ENCODE measurements at regions not wholly inside any gene's neighbourhood (a gene's known extent, or its start where the extent isn't known, plus 50 kb on each side); places are given as distances from the start of the nearest gene placed in this dataset.

GRCh38 chr5:68924481-68925145, 169.2 kb upstream of the SLC30A5 start:
- Histone ChIP-seq H3K36me3 (ENCODE audit: insufficient read depth) (no peaks in the 10 kb centered on the region), H3K4me1 (ENCODE audit: insufficient read depth) (no peaks in the 10 kb centered on the region), H3K4me3 (ENCODE audit: low read depth, low read length) (no peak overlapping the region), H3K27ac (ENCODE audit: low read depth) (no peak overlapping the region)
- no peak for DNase-seq (ENCODE audit: extremely low spot score)
- WGBS, result 68% methylated on average over 10 of the region's 10 CpGs

DNA sequence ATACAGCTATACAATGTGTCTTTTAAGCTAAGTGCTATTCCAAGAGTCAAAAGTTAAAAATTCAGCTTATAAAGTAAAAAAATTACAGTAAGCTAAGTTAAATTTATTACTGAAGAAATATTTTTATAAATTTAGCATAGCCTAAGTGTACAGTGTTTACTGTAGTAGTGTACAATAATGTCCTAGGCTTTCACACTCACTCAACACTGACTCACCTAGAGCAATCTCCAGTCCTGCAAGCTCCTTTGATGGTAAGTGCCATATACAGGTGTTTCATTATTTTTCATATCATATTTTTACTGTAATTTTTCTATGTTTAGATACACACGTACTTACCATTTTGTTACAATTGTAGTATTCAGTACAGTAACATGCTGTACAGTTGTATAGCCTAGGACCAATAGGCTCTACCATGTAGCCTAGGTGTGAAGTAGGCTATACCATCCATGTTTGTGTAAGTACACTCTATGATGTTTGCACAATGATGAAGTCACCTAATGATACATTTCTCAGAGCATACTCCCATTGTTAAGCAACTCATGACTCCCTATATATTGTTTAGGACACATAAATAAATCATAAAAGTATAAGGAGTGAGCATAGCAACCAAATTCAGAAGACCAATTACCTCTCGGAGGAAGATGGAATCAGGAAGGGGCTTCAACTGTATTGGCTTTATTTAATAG, 165.1 kb upstream of the SLC30A5 start:
- no peak for DNase-seq (ENCODE audit: extremely low spot score)
- WGBS, result 84% methylated on average over 2 of the region's 2 CpGs
- Histone ChIP-seq H3K36me3 (ENCODE audit: insufficient read depth) (no peaks in the 10 kb centered on the region), H3K27ac (ENCODE audit: low read depth) (no peak overlapping the region), H3K4me3 (ENCODE audit: low read depth, low read length) (no peak overlapping the region), H3K4me1 (ENCODE audit: insufficient read depth) (no peaks in the 10 kb centered on the region)

- H3K4me3 ChIP-seq (ENCODE audit: low read depth, low read length), result no peak overlapping the region
- DNase-seq (ENCODE audit: extremely low spot score), result no peak
- no peak overlapping the region for H3K27ac ChIP-seq (ENCODE audit: low read depth)
- no peaks in the 10 kb centered on the region for H3K36me3 ChIP-seq (ENCODE audit: insufficient read depth)
- WGBS, result 96% methylated on average over 5 of the region's 5 CpGs
- H3K4me1 ChIP-seq (ENCODE audit: insufficient read depth), result no peaks in the 10 kb centered on the region
Observed at GRCh38 chr5:68930139-68930538, 163.7 kb upstream of the SLC30A5 start.

DNA sequence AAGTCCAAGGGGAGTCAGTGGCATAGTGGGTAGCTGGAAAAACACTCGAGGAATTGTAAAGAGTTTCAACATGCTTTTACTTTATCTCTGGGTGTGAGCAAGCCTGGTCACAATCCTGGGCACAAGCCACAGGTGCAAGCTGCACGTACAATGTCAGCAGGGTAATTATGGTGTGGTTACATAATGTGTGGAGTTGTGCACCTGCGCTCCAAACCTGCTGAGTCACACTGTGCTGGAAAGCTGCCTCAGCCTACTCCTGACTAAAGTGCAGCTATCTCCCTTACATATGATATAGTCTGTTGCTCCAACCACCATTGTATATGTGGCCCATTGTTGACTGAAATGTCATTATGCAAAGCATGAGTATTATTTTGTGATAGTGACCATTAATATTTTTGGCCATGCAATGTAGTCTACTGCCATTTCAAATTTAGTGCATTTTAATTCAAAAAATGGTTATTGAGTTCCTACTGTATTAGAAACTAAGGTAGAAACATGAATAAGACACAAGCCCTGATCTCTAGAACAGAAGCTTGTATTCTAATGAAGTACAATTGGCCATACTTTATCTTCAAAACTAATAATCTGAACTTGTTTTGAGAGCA, 160.9 kb upstream of the SLC30A5 start:
- no peaks in the 10 kb centered on the region for H3K4me1 ChIP-seq (ENCODE audit: insufficient read depth)
- 90% methylated on average over 3 of the region's 3 CpGs for WGBS
- DNase-seq (ENCODE audit: extremely low spot score), result no peak
- H3K27ac ChIP-seq (ENCODE audit: low read depth), result no peak overlapping the region
- H3K36me3 ChIP-seq (ENCODE audit: insufficient read depth), result no peaks in the 10 kb centered on the region
- no peak overlapping the region for H3K4me3 ChIP-seq (ENCODE audit: low read depth, low read length)

DNA sequence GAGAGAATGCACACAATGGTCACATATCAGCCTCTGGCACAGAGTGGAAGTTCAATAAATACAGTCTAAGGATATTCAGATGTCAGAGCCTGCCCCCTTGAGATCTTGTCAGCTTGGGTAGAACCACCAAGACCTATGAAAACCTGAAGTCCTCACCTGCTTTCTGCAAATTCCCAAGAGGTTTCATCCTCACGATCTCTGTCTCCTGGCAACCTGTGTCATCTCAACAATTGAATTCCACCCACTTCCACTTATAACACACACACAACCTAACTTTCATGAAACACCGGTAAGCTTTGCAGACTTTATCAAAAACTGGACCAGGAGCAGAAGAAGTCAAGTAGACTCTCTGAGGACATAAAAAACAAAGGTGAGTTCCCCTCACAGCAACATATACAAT, 151.6 kb upstream of the SLC30A5 start:
- 92% methylated on average over 2 of the region's 2 CpGs for WGBS
- Histone ChIP-seq H3K4me3 (ENCODE audit: low read depth, low read length) (no peak overlapping the region), H3K27ac (ENCODE audit: low read depth) (no peak overlapping the region), H3K4me1 (ENCODE audit: insufficient read depth) (no peaks in the 10 kb centered on the region), H3K36me3 (ENCODE audit: insufficient read depth) (no peaks in the 10 kb centered on the region)
- DNase-seq (ENCODE audit: extremely low spot score), result no peak

DNA sequence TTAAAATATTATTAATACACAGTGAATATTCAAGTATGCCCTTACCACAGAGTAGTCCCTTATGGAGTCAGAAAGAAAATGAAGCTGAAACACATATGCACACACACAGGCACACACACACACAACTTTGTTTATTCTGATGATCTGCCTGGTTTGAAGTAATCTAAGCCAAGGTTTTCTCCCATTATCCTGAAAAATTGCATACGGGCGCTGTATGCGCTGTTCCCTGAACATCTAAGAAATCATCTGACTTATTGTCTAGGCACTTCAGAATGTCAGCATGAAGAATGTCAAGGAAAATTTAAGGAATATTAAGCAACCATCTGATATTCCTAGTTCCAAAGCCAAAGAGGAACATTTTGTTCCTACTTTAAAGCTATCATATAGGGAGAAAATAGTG, 147.1 kb upstream of the SLC30A5 start:
- H3K36me3 ChIP-seq (ENCODE audit: insufficient read depth), result no peaks in the 10 kb centered on the region
- H3K27ac ChIP-seq (ENCODE audit: low read depth), result no peak overlapping the region
- no peak overlapping the region for H3K4me3 ChIP-seq (ENCODE audit: low read depth, low read length)
- 89% methylated on average over 3 of the region's 3 CpGs for WGBS
- no peaks in the 10 kb centered on the region for H3K4me1 ChIP-seq (ENCODE audit: insufficient read depth)
- DNase-seq (ENCODE audit: extremely low spot score), result no peak

DNA sequence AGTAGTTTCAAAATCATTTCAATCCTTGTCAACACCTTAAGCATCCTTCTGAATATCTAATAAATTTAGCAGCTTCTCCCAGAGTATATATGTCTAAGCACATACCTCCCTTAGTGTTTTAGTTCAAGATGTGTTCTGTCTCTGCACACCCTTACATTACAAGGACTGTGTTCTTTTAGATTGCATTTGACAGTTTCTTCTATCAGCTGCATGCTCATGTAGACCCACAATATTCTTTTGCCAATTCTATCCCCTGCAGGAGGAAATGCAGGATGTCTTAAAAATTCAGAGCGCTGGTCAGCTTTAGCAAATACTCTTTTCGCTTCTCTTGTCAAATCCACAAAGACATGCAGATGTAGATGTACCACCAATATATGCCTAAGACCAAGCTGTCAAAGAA, 145.8 kb upstream of the SLC30A5 start:
- H3K27ac ChIP-seq (ENCODE audit: low read depth), result no peak overlapping the region
- DNase-seq (ENCODE audit: extremely low spot score), result no peak
- WGBS, result 90% methylated on average over 2 of the region's 2 CpGs
- no peak overlapping the region for H3K4me3 ChIP-seq (ENCODE audit: low read depth, low read length)
- H3K4me1 ChIP-seq (ENCODE audit: insufficient read depth), result no peaks in the 10 kb centered on the region
- no peaks in the 10 kb centered on the region for H3K36me3 ChIP-seq (ENCODE audit: insufficient read depth)

GRCh38 chr5:68949256-68949655, 144.6 kb upstream of the SLC30A5 start:
- H3K27ac ChIP-seq (ENCODE audit: low read depth), result no peak overlapping the region
- 79% methylated on average over 3 of the region's 3 CpGs for WGBS
- H3K36me3 ChIP-seq (ENCODE audit: insufficient read depth), result no peaks in the 10 kb centered on the region
- DNase-seq (ENCODE audit: extremely low spot score), result no peak
- peaks cover 1% of the 10 kb centered on the region for H3K4me1 ChIP-seq (ENCODE audit: insufficient read depth)
- no peak overlapping the region for H3K4me3 ChIP-seq (ENCODE audit: low read depth, low read length)

- H3K4me3 ChIP-seq (ENCODE audit: low read depth, low read length), result no peak overlapping the region
- 62% methylated on average over 4 of the region's 4 CpGs for WGBS
- peaks cover 1% of the 10 kb centered on the region for H3K4me1 ChIP-seq (ENCODE audit: insufficient read depth)
- DNase-seq (ENCODE audit: extremely low spot score), result no peak
- H3K27ac ChIP-seq (ENCODE audit: low read depth), result no peak overlapping the region
- H3K36me3 ChIP-seq (ENCODE audit: insufficient read depth), result no peaks in the 10 kb centered on the region
Observed at GRCh38 chr5:68949711-68950110, 144.1 kb upstream of the SLC30A5 start.

DNA sequence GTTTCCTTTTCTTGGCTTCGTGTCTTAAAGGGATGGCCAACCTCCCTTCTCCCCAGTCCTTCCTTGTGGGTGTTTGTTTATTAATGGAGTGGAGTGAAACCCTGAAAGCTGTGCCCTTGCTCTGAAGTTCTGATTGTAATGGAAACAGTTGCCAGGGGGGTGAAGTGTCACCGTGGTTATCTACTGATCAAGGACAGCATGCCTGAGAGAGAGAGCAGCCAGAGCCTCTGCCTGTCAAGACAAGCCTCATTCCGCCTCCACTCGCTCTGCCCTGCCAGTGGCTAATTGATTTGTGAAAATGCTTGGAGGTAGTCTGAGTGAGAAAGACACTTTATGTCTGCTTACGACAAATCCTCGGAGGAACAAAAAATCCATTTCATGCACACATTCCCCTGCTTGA, 143.7 kb upstream of the SLC30A5 start:
- H3K4me3 ChIP-seq (ENCODE audit: low read depth, low read length), result no peak overlapping the region
- H3K27ac ChIP-seq (ENCODE audit: low read depth), result no peak overlapping the region
- peak; percentile 60 for DNase-seq (ENCODE audit: extremely low spot score)
- no peaks in the 10 kb centered on the region for H3K36me3 ChIP-seq (ENCODE audit: insufficient read depth)
- WGBS, result 53% methylated on average over 6 of the region's 6 CpGs
- peaks cover 1% of the 10 kb centered on the region for H3K4me1 ChIP-seq (ENCODE audit: insufficient read depth)

DNA sequence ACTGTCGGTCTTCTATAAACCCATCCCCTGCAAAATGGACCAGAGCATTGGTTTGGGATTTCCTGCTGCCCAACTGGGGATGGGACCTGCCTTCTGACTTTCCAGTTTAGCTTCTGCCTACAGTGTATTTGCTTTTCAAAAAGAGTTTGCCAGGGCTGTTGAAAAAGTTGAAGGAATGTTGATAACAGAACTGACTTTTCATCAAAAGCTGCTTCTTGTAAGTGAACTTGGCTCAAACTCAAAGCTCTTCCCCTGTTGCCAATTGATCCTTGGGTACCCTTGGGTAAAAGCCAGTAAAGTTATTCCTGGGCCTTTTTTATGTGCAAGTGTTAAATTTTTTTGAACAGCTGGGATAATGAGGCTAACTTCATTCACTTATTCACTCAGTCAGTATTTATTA, 142.9 kb upstream of the SLC30A5 start:
- DNase-seq (ENCODE audit: extremely low spot score), result no peak
- H3K36me3 ChIP-seq (ENCODE audit: insufficient read depth), result no peaks in the 10 kb centered on the region
- WGBS, result 81% methylated on average over 1 of the region's 1 CpG
- no peak overlapping the region for H3K4me3 ChIP-seq (ENCODE audit: low read depth, low read length)
- H3K27ac ChIP-seq (ENCODE audit: low read depth), result no peak overlapping the region
- H3K4me1 ChIP-seq (ENCODE audit: insufficient read depth), result peaks cover 1% of the 10 kb centered on the region

- DNase-seq (ENCODE audit: extremely low spot score), result no peak
- Histone ChIP-seq H3K27ac (ENCODE audit: low read depth) (no peak overlapping the region), H3K4me1 (ENCODE audit: insufficient read depth) (peaks cover 1% of the 10 kb centered on the region), H3K4me3 (ENCODE audit: low read depth, low read length) (no peak overlapping the region), H3K36me3 (ENCODE audit: insufficient read depth) (no peaks in the 10 kb centered on the region)
- 22% methylated on average over 3 of the region's 3 CpGs for WGBS
Observed at GRCh38 chr5:68953231-68953874, 140.5 kb upstream of the SLC30A5 start.

- Histone ChIP-seq H3K27ac (ENCODE audit: low read depth) (no peak overlapping the region), H3K36me3 (ENCODE audit: insufficient read depth) (no peaks in the 10 kb centered on the region), H3K4me3 (ENCODE audit: low read depth, low read length) (no peak overlapping the region), H3K4me1 (ENCODE audit: insufficient read depth) (peaks cover 1% of the 10 kb centered on the region)
- 27% methylated on average over 9 of the region's 9 CpGs for WGBS
- peak; percentile 67 for DNase-seq (ENCODE audit: extremely low spot score)
Observed at GRCh38 chr5:68953875-68954617, 139.8 kb upstream of the SLC30A5 start.

Data from urinary bladder (tissue), 3 donors.